Muscle layer of colon (tissue), 2 donors: ENCODE measurements at regions not wholly inside any gene's neighbourhood (a gene's known extent, or its start where the extent isn't known, plus 50 kb on each side); places are given as distances from the start of the nearest gene placed in this dataset.
A peak's percentile ranks its signal among the peaks of the same experiment; 100 is the strongest.
"Not testable (repeated sequence)": the region's sequence is repeated elsewhere in the genome, so short reads cannot be mapped to it uniquely, and the experiment has no call there.

ENCODE experiments used
- H3K27ac ChIP-seq: one replicate; pipeline ENCODE4 v1.7.0; 2013; ENCODE audit warnings: low read depth, mild to moderate bottlenecking, low read length, moderate library complexity
- H3K27me3 ChIP-seq, 2 donors: one replicate each; pipeline ENCODE4 v1.7.0; 2013; ENCODE audit warnings: low read length in 2 of 2, mild to moderate bottlenecking in 2 of 2; ENCODE audit not compliant: insufficient read depth in 2 of 2, control insufficient read depth in 1 of 2
- H3K36me3 ChIP-seq: one replicate; pipeline ENCODE4 v1.7.0; 2013; ENCODE audit warnings: mild to moderate bottlenecking, low read length; ENCODE audit not compliant: insufficient read depth
- H3K4me1 ChIP-seq: one replicate; pipeline ENCODE4 v1.7.0; 2013; ENCODE audit warnings: mild to moderate bottlenecking, low read length; ENCODE audit not compliant: insufficient read depth
- H3K4me3 ChIP-seq, 2 donors: one replicate each; pipeline ENCODE4 v1.7.0; 2013; ENCODE audit warnings: low read length in 2 of 2, low read depth in 1 of 2, mild to moderate bottlenecking in 1 of 2, moderate library complexity in 1 of 2
- H3K9ac ChIP-seq: one replicate; pipeline ENCODE4 v1.7.0; 2013; ENCODE audit warnings: low read length
- H3K9me3 ChIP-seq: one replicate; pipeline ENCODE4 v1.7.0; 2013; ENCODE audit warnings: mild to moderate bottlenecking, low read length
- donor health status: abdominal sarcoma.
- donor health status: Adenocarcinoma of cecum.

- H3K9me3 ChIP-seq, result no peaks in the 10 kb centered on the region
- H3K4me3 ChIP-seq, result no peak overlapping the region
- no peak overlapping the region for H3K9ac ChIP-seq
- H3K4me1 ChIP-seq, result no peaks in the 10 kb centered on the region
- no peaks in the 10 kb centered on the region for H3K36me3 ChIP-seq
- peaks cover 17 to 28% of the 10 kb centered on the region in 2 donors for H3K27me3 ChIP-seq
- no peak overlapping the region for H3K27ac ChIP-seq
Measured at GRCh38 chr12:114501474-114501807, 95.5 kb upstream of the TBX5 start.

- H3K27me3 ChIP-seq, result peaks cover 14 to 28% of the 10 kb centered on the region in 2 donors
- no peak overlapping the region for H3K4me3 ChIP-seq
Measured at GRCh38 chr12:114500775-114501473, 95.0 kb upstream of the TBX5 start.

GRCh38 chr12:114500131-114500530 is 94.2 kb upstream of the TBX5 start:
- Histone ChIP-seq H3K9me3 (no peaks in the 10 kb centered on the region), H3K9ac (no peak overlapping the region), H3K27me3 (peaks cover 11 to 28% of the 10 kb centered on the region in 2 donors), H3K36me3 (no peaks in the 10 kb centered on the region), H3K27ac (no peak overlapping the region), H3K4me3 (no peak overlapping the region), H3K4me1 (no peaks in the 10 kb centered on the region)

More at GRCh38 chr12:114500775-114501473, 95.0 kb upstream of the TBX5 start:
- H3K4me1 ChIP-seq, result no peaks in the 10 kb centered on the region
- no peaks in the 10 kb centered on the region for H3K9me3 ChIP-seq
- H3K9ac ChIP-seq, result no peak overlapping the region
- H3K27ac ChIP-seq, result no peak overlapping the region
- no peaks in the 10 kb centered on the region for H3K36me3 ChIP-seq

GRCh38 chr12:114499338-114499737 is 93.4 kb upstream of the TBX5 start:
- Histone ChIP-seq H3K4me3 (no peak overlapping the region), H3K9ac (no peak overlapping the region), H3K36me3 (no peaks in the 10 kb centered on the region), H3K27me3 (peaks cover 11 to 28% of the 10 kb centered on the region in 2 donors), H3K27ac (no peak overlapping the region), H3K9me3 (no peaks in the 10 kb centered on the region), H3K4me1 (no peaks in the 10 kb centered on the region)

GRCh38 chr12:114491916-114492315 is 86.0 kb upstream of the TBX5 start:
- no peaks in the 10 kb centered on the region for H3K36me3 ChIP-seq
- no peak overlapping the region for H3K4me3 ChIP-seq
- no peaks in the 10 kb centered on the region for H3K9me3 ChIP-seq
- H3K4me1 ChIP-seq, result no peaks in the 10 kb centered on the region
- no peak overlapping the region for H3K27ac ChIP-seq
- H3K9ac ChIP-seq, result no peak overlapping the region
- H3K27me3 ChIP-seq, result no peaks in the 10 kb centered on the region

GRCh38 chr12:114484822-114485459 is 79.0 kb upstream of the TBX5 start:
- H3K9ac ChIP-seq, H3K27ac ChIP-seq, H3K9me3 ChIP-seq, H3K36me3 ChIP-seq, H3K4me3 ChIP-seq: not testable (repeated sequence)
- peaks cover 11% of the 10 kb centered on the region for H3K4me1 ChIP-seq
- peaks cover 19 to 32% of the 10 kb centered on the region in 2 donors for H3K27me3 ChIP-seq

GRCh38 chr12:114483996-114484395 is 78.1 kb upstream of the TBX5 start:
- peaks cover 28 to 41% of the 10 kb centered on the region in 2 donors for H3K27me3 ChIP-seq
- no peak overlapping the region for H3K4me3 ChIP-seq
- no peaks in the 10 kb centered on the region for H3K36me3 ChIP-seq
- no peak overlapping the region for H3K27ac ChIP-seq
- H3K4me1 ChIP-seq, result peaks cover 14% of the 10 kb centered on the region
- H3K9ac ChIP-seq, result no peak overlapping the region
- H3K9me3 ChIP-seq, result no peaks in the 10 kb centered on the region

- no peaks in the 10 kb centered on the region for H3K36me3 ChIP-seq
- no peaks in the 10 kb centered on the region for H3K9me3 ChIP-seq
- no peak overlapping the region for H3K4me3 ChIP-seq
- H3K9ac ChIP-seq, result no peak overlapping the region
- H3K4me1 ChIP-seq, result peaks cover 14% of the 10 kb centered on the region
- peaks cover 35 to 50% of the 10 kb centered on the region in 2 donors for H3K27me3 ChIP-seq
- no peak overlapping the region for H3K27ac ChIP-seq
Measured at GRCh38 chr12:114481200-114481535, 75.2 kb upstream of the TBX5 start.

- Histone ChIP-seq H3K4me3 (peak overlapping the region in 1 of 2 donors; percentile 35), H3K36me3 (no peaks in the 10 kb centered on the region)
Measured at GRCh38 chr12:114480337-114481199, 74.6 kb upstream of the TBX5 start.

GRCh38 chr12:114479831-114480230 is 73.9 kb upstream of the TBX5 start:
- Histone ChIP-seq H3K4me3 (peak overlapping the region in 1 of 2 donors; percentile 35), H3K9ac (no peak overlapping the region), H3K27me3 (peaks cover 39 to 57% of the 10 kb centered on the region in 2 donors), H3K27ac (no peak overlapping the region), H3K9me3 (no peaks in the 10 kb centered on the region), H3K4me1 (peaks cover 14% of the 10 kb centered on the region), H3K36me3 (no peaks in the 10 kb centered on the region)

More at GRCh38 chr12:114480337-114481199, 74.6 kb upstream of the TBX5 start:
- no peak overlapping the region for H3K9ac ChIP-seq
- H3K27me3 ChIP-seq, result peaks cover 39 to 55% of the 10 kb centered on the region in 2 donors
- H3K27ac ChIP-seq, result no peak overlapping the region
- H3K9me3 ChIP-seq, result no peaks in the 10 kb centered on the region
- H3K4me1 ChIP-seq, result peaks cover 14% of the 10 kb centered on the region

- H3K4me1 ChIP-seq, result peaks cover 14% of the 10 kb centered on the region
- no peak overlapping the region for H3K9ac ChIP-seq
- H3K9me3 ChIP-seq, result no peaks in the 10 kb centered on the region
- H3K36me3 ChIP-seq, result no peaks in the 10 kb centered on the region
- H3K4me3 ChIP-seq, result no peak overlapping the region
- peaks cover 39 to 53% of the 10 kb centered on the region in 2 donors for H3K27me3 ChIP-seq
- H3K27ac ChIP-seq, result no peak overlapping the region
Measured at GRCh38 chr12:114478865-114479264, 72.9 kb upstream of the TBX5 start.
